GM21423 (cell line): ENCODE measurements at regions not wholly inside any gene's neighbourhood (a gene's known extent, or its start where the extent isn't known, plus 50 kb on each side); places are given as distances from the start of the nearest gene placed in this dataset.

ENCODE experiments used
- ATAC-seq: cut with Tn5 transposase; IDR thresholded peaks from one replicate; pipeline ENCODE4 v1.9.1; 2021; ENCODE audit warnings: mild to moderate bottlenecking, moderate library complexity; ENCODE audit not compliant: unreplicated experiment

DNA sequence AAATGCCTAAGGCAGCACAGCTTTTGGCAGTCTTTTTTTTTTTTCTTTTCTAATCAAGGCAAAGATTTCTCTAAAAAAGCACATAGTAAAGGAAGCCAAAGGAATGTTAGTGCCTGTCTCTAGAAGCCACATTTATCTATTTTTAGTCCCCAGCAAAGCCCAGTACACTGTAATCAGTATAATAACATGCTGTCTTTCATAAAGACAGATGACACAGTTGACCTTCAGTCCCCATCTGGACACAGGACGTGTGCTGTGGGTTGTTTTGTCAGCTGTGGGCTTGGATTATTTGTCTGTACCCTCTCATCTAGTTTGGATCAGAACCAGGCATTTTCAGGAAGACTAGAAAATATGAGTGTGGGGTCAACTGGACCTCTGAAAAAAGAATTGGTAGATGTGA, 110.4 kb upstream of the CTNNB1 start:
- ATAC-seq, result no peak

DNA sequence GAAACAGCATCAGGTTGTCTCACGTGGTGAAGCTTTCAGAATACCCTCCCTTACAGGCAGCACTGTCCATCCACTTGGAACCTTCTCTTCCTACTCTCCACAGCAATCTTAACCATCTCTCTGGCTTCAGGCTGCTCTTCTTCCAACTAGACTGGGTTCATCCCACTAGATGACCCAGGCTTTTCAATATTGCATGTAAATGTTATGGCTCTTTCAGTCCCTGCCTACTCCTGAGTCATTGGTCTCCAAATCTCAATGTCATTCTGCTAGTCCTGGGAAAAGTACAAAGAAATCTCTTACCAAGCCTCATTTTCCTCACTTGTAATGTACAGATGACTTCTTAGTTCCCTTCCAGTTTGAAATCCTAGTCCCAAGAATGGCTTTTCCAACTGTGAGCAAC, 109.7 kb upstream of the CTNNB1 start:
- ATAC-seq, result no peak

DNA sequence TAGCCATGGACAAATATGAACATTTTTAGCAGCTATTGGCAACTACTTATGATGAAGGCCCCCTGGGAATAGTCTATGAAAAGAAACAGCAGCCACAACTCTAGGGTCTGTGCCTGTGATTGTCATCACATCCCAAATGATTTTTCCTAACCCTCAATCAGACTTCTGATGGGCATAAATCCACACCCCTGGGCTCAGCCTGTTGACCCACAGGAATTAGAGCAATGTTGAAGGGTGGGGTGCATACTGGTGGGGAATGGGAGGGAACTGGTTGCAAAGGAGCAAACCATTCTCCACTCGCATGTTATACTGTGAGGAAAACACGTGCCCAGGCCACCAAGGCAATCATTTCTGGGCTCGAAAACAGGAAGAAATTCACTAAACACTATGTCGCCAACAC, 106.5 kb upstream of the CTNNB1 start:
- ATAC-seq, result no peak

DNA sequence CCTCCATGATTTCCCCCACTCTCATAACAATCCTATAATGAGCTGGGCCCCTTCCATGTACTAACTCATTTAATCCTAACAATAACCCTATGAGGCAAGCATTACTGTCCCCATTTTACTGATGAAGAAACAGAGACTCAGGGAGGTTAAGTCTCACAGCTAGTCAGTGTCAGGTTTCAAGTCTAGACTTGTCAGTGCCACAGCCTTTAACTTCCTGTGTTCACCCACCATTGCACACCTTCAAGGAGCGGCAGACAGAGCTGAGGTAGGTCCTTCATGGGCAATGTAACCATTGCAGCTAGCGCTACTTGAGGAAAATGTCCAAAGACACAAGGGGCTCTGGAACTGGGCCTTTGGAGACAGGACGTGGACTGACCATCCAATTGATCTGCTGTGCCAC, 105.8 kb upstream of the CTNNB1 start:
- no peak for ATAC-seq

DNA sequence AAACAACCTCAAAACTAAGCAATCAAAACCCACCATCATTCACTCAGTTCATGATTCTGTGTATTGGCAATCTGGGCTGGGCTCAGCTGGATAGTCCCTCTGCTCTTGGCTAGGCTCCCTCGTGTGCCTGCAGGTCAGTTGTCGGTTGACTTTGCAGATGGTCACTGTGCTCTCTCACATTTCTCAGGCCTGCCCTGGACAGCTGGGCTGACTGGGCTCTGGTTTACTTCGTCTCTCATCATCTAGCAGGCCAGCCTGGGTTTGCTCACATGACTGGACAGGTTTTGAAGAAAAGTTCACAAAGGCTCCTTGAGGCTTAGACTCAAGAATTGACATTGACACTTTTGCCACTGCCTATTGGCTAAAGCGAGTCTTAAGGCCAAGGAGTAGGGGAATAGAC, 105.0 kb upstream of the CTNNB1 start:
- ATAC-seq, result no peak

DNA sequence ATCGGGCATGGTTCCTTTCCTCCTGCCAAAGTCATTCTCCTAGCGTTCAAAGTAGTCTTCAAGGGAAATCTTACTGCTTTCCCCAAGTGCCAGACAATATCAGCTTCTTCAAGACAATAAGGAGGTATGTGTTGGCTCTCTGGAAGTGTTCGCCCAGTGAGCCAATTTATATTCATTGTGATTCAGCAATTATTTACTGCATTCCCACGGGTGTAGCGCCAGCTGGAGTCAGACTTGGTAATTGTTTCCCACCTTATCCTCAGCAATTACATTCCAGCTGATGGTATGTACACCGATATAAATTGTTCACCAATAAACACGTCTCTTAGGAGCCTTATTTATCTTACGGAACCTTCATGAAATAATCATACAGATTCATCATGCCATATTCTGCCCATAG, 103.6 kb upstream of the CTNNB1 start:
- ATAC-seq, result no peak

DNA sequence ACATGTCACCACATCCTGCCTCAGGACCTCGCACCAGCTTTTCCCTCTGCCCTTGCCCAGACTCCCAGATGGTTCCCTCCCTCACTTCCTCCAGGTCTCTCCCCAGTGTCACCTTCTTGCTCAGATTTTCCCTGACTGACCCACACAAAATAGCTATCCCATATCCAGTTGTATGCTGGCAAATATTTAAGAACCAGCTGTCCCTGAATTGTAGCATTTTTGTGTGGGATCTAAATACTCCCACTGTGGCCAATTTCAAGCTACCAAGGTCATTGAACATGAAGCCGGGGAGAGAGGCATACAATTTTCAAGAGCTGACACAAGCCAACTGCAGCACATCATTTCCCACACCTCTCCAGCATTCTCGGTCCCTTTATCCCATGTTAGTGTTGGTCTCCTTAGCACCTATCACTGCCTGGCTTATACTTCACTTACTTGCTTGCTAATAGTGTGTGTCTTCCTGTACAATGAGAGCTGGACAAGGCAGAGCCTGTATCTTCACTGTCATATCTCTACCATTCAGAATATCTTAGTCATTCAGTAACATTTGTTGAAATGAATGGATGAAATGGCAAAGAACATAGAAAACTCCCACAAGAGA, 101.3 kb upstream of the CTNNB1 start:
- no peak for ATAC-seq

DNA sequence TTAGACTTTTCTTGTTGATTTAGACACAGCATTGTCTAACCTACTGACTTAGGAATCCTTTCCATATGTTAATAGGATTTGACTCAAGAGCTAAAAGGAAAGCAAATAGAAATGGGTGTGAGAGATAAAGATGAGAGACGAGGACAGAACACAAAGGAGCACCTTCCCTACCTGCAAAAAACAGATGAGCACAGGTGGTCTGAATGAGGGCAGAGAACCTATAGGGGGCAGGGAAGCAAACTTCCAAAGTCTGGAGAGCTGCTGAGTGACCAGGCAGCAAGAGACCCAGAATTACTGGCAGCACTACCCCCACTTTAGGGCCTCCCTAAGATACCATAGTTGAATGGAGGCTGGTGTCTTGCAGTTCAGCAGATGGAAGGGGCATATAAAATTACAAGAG, 98.1 kb upstream of the CTNNB1 start:
- ATAC-seq, result no peak

DNA sequence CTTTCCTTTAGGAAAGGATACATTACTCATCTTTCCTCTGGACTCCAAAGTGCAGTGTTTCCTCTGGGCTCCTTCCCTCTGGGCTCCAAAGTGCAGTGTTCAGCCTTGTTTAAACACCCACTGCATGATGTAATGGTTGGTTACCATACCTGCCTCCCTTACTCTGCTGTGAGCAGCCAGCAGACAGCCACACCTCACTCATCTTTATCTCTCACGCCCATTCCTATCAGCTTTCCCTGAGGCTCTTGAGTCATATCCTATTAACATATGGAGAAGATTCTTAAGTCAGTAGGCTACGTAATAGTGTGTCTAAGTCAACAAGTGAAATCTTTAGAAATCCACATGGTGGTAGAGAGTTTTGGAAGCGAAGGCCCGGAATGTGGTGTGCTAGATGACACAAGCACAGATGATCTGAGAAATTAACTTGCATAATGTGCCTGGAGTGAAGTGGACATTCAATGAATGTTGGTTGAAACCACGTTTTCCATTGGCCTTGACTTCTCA, 97.2 kb upstream of the CTNNB1 start:
- no peak for ATAC-seq

DNA sequence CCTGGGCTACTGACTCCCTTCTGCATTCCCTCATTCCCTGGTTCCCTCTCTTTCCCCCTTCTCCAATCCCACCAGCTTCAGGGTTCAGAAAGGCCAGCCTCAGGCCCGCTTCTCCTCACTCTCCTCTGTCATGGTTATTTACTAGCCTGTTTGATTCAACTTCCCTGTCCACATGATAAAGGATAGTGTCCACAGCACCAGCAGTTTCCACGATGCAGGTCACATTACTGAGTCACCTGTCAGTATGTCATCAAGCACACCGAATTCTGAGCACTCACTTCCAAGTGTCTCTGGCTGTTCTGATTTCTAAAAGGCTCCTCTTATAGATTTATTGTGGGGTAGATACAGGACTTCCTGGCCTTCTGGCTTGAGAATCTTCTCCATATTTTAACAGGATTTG, 96.6 kb upstream of the CTNNB1 start:
- no peak for ATAC-seq

DNA sequence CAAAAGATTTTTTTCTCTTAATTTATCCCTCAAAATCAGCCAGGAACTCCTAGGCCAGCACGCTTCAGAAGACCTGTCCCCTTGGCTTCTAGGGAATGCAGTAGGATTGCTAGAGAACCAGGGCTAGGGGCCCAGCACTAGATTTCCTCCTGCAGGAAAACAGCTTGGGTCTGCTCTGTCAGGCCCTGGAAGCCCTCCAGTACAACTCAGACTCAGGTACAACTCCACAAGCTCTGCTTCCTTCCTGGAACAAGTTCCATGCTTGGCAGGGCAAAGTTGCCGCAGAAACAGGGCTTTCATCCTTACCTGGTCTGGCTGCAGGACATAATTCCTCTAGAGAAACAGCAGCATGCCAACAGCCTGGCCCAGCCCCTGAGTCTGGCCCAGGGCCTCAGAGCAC, 96.1 kb upstream of the CTNNB1 start:
- ATAC-seq, result no peak

DNA sequence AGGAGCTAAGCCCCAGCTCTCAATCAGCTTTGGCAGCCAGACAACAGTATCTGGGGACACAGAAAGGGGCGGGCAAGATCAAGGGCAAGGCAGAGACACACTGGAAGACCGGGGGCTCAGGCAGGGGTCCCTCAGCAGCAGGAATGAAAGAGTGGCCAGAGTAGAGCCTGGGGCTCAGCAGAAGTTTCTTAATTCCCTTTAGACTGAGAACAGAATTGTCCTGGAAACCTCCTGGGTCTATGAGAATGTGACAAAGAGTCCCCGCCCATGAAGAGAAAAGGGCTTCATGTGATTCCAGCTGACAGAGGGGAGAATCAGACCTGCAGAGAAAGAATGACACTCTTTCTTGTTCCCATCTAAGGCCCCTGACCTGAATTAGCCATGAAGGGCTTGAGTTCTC, 95.2 kb upstream of the CTNNB1 start:
- ATAC-seq, result no peak

DNA sequence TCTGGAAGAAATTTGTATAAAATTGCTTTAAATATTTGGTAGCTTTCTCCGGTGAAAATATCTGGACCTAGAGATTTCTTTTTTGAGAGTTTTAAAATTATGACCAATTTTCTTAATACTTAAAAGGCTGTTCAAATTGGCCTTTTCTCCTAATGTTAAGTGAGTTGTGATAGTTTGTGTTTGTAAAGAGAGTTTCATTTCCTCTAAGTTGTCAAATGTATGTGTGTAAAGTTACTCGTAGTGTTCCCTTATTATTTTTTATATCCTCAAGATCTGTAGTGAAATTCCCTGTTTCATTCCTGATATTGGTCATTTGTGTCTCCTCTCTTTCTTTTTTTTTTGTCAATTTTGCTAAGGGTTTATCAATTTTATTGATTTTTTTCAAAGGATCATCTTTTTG, 92.6 kb upstream of the CTNNB1 start:
- no peak for ATAC-seq

DNA sequence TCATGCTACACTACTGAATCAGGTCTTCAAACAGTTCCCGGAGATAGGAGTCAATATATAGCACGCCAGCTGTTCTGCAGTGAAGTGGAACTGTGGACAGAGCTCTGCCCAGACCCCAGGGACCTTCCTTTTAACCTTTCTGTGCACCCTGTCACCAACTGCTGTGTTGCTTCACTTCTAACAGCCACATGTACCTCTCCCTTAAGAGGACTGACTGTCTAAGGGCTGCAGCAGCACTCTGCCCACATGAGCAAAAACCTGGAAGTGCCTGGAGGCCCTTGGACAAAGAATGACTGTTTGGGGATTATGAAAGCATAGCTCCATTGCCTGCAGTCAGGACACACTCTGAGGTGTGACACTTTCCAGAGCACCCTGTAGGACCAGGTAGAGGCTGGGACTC, 88.3 kb upstream of the CTNNB1 start:
- no peak for ATAC-seq

DNA sequence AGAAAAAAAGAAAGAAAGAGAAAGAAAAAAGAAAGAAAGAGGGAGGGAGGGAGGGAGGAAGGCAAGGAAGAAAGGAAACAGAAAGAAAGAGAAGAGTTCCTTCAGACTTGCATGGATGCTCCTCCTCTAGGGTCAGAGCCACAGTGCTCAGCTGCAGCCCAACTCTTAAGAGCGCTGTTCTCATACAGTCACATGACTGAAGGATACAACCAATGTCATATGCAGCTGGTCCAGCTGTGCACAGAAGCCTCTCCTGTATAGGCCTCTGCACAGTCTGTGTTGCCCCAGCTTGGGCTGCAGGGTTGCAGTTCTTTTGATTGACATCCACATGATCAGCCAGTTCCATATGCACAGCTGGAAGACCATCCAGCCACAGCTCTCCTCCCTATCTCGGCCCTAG, 86.8 kb upstream of the CTNNB1 start:
- ATAC-seq, result no peak

DNA sequence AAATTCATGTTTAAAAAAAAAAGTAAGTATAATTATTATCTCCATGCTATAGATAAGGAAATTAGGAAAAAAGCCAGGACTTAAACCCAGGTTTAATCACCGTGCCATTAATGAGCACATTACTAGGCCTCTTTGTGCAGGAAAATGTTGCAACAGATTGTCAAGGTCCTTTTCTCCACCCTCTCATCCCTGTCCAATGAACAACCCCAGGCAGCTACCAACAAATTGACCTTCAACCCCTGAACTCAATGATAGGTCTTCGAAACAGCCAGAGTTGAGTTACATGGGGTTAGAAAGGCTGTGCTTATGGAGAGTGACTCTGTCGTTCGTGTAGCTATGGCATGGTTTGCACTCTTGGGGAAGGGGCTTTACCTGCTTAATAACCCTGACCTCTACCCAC, 84.2 kb upstream of the CTNNB1 start:
- ATAC-seq, result no peak

DNA sequence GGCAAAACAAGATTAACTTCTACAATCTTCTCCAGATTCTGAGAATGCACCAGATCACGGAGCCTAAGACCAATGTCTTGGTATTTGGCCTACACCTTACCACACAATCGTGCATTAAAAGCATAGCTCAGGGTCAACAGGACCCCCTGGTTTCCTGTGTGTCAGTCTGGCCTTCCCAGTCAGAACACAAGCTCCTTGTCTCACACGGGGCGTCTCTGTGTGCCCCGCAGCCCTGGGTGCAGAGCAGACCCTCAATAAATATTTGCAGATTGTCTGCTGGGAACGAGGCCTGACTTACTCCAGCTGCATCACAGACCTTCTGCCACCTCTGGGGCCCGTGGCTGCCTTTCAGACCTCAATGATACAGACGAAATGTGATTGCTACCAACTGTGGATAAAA, 82.5 kb upstream of the CTNNB1 start:
- no peak for ATAC-seq

DNA sequence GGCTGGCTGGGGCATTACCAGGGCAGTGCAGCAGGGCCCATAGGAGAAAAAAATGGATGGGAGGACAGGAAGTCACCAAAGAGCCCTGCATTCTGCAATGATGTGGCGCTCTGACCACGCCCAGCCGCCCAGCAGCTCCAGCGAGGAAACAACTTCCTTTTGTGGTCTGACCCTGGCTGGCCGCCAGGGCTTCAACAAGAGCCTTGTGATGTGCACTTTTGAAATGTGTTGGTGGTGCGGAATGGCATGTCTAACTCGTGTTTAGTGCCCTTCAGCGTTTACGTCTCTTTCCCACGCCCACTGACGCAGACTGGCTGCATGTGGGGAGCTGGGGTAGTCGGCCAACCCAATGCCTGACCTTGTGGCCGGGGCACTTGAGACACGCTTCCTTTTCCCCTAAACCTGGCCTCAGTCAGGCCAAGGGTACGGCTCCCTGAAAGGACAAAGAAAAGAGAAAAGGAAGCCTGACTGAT, 81.9 kb upstream of the CTNNB1 start:
- ATAC-seq, result peak; percentile 94

DNA sequence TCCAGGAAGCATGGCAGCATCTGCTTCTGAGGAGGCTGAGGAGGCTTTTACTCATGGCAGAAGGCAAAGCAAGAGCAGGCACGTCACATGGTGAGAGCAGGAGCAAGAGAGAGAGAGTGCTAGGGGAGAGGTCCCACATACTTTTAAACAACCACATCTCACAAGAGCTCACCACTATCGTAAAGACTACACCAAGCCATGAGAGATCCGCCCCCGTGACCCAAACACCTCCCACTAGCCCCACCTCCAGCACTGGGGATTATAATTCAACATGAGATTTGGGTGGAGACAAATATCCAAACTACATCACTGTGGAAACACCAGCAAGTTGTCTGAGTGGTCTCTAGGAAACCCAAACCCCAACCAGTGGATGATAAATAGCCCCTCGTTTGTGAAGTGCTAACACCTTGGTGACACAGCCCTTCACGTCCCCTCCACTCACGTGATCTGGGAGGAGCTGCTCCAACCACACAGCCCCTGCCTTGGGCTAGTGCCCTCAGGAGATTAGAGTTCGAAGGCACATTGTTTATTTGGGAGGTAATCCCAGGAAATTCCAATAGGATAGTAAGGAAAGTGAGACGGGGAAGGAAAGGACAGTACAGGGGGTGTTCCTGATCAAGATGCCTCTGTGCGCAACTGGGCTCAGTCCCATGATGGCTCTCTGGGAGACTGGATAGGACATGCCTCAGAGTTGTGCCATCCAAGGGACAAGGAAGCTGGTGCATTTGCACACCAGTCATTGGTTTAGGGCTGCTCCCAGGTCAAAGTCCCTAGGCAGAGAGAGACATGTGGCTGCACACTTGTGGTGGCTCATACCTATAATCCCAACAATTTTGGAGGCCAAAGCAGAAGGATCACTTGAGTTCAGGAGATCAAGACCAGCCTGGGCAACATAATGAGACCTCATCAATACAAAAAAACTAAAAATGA, 80.6 kb upstream of the CTNNB1 start:
- no peak for ATAC-seq

DNA sequence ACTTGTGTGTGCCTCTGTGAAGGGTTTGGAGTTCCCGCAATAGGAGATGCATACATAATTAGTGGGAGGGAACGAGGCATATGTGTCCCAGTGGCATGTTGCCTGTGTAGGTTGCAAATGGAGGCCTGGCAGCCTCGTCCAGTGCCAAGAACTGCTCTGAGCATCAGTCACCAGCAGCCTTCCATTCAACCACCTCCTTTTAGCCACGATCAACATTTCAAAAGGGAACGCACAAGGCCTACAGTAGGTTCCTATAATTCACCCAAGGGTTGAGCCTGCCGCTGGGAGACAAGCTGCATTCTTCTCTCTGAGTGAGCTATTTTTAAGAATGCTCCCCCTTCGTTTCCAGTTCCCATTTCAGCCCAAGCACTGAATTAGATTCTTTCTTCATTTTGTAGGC, 78.8 kb upstream of the CTNNB1 start:
- no peak for ATAC-seq

DNA sequence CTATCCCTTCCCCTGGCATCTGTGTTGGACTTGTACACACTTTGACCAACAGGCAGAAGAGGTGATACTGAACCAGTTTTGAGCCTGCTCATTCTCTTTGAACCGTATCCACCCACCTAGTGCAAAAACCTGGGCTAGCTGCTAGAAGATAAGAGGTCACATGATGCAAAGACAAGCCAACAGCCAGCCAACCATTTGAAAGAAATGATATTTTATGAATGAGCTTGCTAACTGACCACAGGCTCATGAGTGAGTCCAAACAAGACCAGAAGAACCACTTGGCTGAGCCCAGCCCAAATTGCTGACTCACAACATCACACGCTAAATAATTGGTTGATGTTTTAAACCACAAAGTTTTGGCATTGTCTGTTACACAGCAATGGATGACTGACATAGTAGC, 74.0 kb upstream of the CTNNB1 start:
- ATAC-seq, result no peak

DNA sequence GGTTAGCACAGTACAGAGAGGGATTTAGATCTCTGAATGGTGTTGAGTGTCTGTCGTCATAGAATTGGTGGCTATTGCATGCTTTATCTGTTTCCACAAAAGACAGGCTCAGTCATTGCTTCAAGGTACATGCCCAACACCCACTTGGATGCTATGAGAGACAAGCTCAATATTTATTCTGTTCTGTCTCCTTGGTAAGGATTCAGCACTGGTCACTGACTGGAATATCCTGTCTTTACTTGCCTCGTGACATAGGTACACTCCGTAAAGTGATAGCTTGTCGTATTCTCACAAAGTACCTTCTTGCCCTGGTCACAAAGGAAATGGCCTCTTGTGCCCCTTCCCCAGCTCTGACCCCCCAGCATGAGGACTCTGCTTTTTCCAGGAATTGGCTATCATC, 72.8 kb upstream of the CTNNB1 start:
- ATAC-seq, result no peak
